SK-N-SH (cell line): ENCODE measurements at regions not wholly inside any gene's neighbourhood (a gene's known extent, or its start where the extent isn't known, plus 50 kb on each side); places are given as distances from the start of the nearest gene placed in this dataset.

Source experiments
- CTCF ChIP-seq: fragments of 200-600 bp; sonication (generic); IDR thresholded peaks from 2 replicates; pipeline ENCODE4 v1.6.1; 2017; ENCODE audit warnings: antibody characterized with exemption, mild to moderate bottlenecking, moderate library complexity
- EP300 ChIP-seq, 2 experiments: IDR thresholded peaks; 2 replicates each; pipeline versions ENCODE4 v1.4.0 to v1.6.1; 2012; ENCODE audit warnings: borderline replicate concordance in 1 of 2, low read depth in 1 of 2, low read length in 1 of 2

GRCh38 chr18:76046221-76046620 is 448.8 kb downstream of the ZNF516 start:
- TF ChIP-seq CTCF (no peak), EP300 (IDR thresholded peaks at IDR 0.05; ENCODE audit: borderline replicate concordance in 1 of 2, low read depth in 1 of 2, low read length in 1 of 2) (no peak)
